Stimulated activated CD8-positive, alpha-beta memory T cell treated with anti-CD3 and anti-CD28 coated beads, Interleukin-2, amount 100 ng/mL, for 1 hour (primary cell): ENCODE measurements at regions not wholly inside any gene's neighbourhood (a gene's known extent, or its start where the extent isn't known, plus 50 kb on each side); places are given as distances from the start of the nearest gene placed in this dataset.

ENCODE experiments used
- DNase-seq, 2 donors: peaks; one replicate each; pipeline ENCODE4 v3.0.0-alpha.2; 2020; ENCODE audit warnings: low read depth in 2 of 2

GRCh38 chr2:18425210-18425703 is 135.2 kb downstream of the RDH14 start:
- DNase-seq = no peak

DNA sequence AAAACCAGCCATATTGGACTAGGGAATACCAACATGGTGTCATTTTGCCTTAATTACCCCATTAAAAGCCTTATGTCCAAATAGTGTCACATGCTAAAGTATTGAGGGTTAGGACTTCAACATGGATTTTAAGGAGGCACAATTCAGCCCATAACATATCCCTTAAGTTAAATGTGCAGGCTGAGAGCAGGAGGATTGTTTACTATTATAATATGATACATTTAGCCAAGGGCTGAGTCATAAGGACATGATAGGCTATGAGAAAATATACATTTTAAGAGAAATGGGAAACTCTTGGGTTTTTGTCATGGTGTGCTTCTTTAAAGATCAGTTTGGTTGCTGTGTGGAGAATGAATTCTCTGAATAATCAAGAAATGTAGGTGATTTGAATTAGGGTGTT is 136.8 kb downstream of the RDH14 start:
- DNase-seq = no peak

GRCh38 chr2:18422432-18423165 is 137.9 kb downstream of the RDH14 start:
- no peak for DNase-seq

GRCh38 chr2:18413676-18414396 is 146.6 kb downstream of the RDH14 start:
- no peak for DNase-seq

GRCh38 chr2:18412980-18413675 is 147.3 kb downstream of the RDH14 start:
- DNase-seq = no peak

- DNase-seq = no peak
Observed at GRCh38 chr2:18411626-18412025, 148.8 kb downstream of the RDH14 start.

DNA sequence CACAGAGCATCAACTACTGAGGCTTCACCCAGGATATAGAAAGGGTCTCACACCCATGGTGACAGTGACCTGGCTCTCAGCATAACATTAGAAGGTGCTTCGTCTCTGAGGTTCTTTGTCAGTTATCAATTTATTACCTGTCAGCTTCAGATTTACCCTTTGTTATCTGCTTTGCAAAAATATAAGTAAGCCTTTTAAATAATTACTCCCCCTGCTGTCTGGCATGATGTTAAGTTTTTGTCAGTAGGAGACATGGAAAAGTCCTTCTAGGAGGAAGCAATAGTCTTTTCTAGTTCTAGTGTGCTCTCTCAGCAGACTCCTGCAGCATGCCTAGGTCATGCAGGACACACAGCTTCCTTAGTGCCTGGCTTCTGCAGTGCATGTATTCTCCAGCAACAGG is 149.9 kb downstream of the RDH14 start:
- no peak for DNase-seq

GRCh38 chr2:18408638-18409037 is 151.8 kb downstream of the RDH14 start:
- no peak for DNase-seq

GRCh38 chr2:18406219-18406618 is 154.2 kb downstream of the RDH14 start:
- DNase-seq = no peak

- DNase-seq = no peak
Observed at GRCh38 chr2:18404708-18405107, 155.7 kb downstream of the RDH14 start.

GRCh38 chr2:18403921-18404522 is 156.4 kb downstream of the RDH14 start:
- DNase-seq = no peak

DNA sequence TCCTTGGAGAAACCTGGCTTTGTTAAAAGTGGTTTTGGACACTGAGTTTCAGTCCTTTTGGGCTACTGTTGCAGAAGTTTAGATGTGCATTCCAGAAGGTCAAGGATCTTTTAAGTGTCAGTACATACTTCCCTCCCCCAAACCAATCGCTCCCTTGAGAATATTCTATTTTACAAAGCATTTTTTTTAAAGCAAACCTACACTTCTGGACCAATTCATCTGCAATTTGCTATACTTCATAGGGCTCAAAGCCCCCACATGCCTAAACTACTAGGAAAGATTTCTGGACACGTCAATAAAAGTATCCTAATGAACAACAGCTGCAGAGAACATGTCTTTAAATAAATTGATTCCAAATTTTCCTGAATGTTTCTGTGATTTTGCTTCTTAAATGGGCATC is 157.6 kb downstream of the RDH14 start:
- DNase-seq = no peak

DNA sequence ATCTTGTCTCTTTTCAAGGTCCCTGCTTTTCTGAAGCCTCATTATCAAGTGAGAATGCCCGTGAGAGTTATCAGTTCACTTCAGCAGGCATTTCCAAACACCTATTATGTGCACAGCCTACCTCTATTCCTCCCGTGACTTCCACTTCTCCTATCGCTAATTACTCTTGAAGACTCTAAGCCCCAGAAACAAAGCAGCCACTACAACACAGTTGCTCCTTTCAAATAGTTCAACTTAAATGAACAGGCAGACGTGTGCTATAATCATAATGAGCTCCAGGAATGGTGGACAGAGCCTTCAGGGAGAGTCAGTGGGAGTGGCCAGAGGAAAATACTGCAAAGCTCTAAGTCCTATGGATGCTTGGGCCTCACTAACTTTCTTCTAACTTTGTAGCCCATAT is 159.0 kb downstream of the RDH14 start:
- no peak for DNase-seq

GRCh38 chr2:18399601-18400000 is 160.9 kb downstream of the RDH14 start:
- DNase-seq = no peak

DNA sequence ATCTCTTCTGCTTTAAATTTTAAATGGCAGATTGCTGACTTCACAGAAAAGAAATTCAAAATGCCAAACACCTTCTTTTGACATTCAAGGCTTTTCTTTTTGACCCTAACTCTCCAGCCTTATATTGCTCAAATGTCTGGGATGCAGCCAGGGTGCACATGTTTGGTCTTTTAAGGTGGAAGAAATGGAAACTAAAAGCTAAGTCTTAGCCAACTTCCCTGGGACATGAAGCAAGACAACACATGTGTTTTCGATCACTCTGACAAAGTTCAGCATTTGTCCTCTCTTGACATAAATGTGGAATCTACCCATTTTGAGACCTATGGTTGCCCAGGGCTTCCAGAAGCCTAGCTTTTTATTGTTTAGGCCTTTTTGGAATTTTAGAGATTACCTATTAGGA is 161.6 kb downstream of the RDH14 start:
- DNase-seq = no peak

DNA sequence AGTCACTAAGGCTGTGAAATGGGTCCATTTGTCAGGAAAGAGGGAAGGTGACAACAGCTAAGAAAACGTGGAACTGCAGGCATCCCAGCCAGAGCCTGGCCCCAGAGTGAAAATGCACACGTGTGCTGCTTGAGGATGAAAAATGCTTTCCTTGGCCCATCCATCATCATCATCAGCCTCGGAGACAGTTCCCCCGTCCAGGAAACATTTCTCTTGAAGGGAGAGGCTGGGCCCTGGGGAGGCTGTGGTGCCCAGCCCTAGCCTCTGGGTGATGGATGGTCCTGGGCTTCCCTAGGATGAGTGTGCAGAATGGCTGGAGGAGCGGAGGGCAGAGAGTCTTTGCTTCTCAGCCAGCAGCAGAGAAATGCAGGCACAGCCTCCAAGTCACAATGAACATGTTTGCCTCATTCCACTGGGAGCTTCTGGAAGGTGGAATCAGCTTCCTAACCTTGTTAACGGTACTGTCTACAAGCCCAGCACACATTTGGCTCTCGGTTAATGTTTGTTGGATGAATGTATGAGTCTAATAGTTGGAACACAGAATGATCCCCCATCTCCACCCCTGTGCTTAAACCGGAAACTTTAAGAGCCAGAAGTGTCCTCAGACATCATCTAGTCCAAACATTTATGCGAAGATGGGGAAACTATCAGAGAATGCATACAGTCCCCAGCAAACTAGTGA is 164.0 kb downstream of the RDH14 start:
- DNase-seq = no peak

GRCh38 chr2:18395555-18395954 is 164.9 kb downstream of the RDH14 start:
- no peak for DNase-seq

GRCh38 chr2:18387441-18388206 is 172.8 kb downstream of the RDH14 start:
- DNase-seq = peak; percentile 9 to 13

- no peak for DNase-seq
Observed at GRCh38 chr2:18384242-18384641, 176.2 kb downstream of the RDH14 start.

- no peak for DNase-seq
Observed at GRCh38 chr2:18381386-18381785, 179.1 kb downstream of the RDH14 start.

GRCh38 chr2:18380321-18380720 is 180.1 kb downstream of the RDH14 start:
- DNase-seq = no peak
